Thyroid gland (tissue), 4 donors: ENCODE measurements at regions not wholly inside any gene's neighbourhood (a gene's known extent, or its start where the extent isn't known, plus 50 kb on each side); places are given as distances from the start of the nearest gene placed in this dataset.

Experiments used
- CTCF ChIP-seq, 6 experiments: fragments of 200-600 bp in 3 of 6; fragments of 450-650 bp in 3 of 6; sonication (generic) in 3 of 6; IDR thresholded peaks; one replicate each; pipeline ENCODE4 v1.5.1; 2016 to 2019; ENCODE audit warnings: antibody characterized with exemption in 6 of 6, mild to moderate bottlenecking in 2 of 6, inconsistent platforms in 1 of 6, moderate library complexity in 1 of 6
- POLR2A ChIP-seq, 2 donors: fragments of 450-650 bp; IDR thresholded peaks; one replicate each; pipeline ENCODE4 v1.6.1; 2017; ENCODE audit warnings: antibody characterized with exemption in 2 of 2, mild to moderate bottlenecking in 2 of 2, moderate library complexity in 1 of 2

GRCh38 chr10:120705309-120705708 lies 145.9 kb upstream of the WDR11 start:
- no peak for TF ChIP-seq CTCF (IDR thresholded peaks at IDR 0.05)
- TF ChIP-seq POLR2A (IDR thresholded peaks at IDR 0.05), result no peak
